Endothelial cell of umbilical vein (primary cell): ENCODE measurements at regions not wholly inside any gene's neighbourhood (a gene's known extent, or its start where the extent isn't known, plus 50 kb on each side); places are given as distances from the start of the nearest gene placed in this dataset.

ENCODE experiments used
- BruUV-seq: library from RNA; stranded (reverse); fragments of 400-500 nt; replicated peaks from 2 replicates; lab custom pipeline; 2021; lab: Mats Ljungman, UMichigan
- CTCF ChIA-PET: fragments of 300-600, 350-600 bp; sonication (Branson Sonifier 250); formaldehyde crosslinking; loops from one replicate; lab custom pipeline; 2021; ENCODE audit warnings: antibody characterized with exemption, inconsistent platforms; lab: Charles Lee
- POLR2A ChIA-PET: fragments of 300-600, 350-600 bp; sonication (Branson Sonifier 250); formaldehyde crosslinking; loops from one replicate; lab custom pipeline; 2021; ENCODE audit warnings: antibody characterized with exemption, inconsistent platforms; lab: Charles Lee
- DNase-seq: peaks from one replicate; pipeline ENCODE4 v3.0.0-alpha.2; 2011; ENCODE audit warnings: low read depth, low spot score
- FAIRE-seq: peaks from 2 replicates; lab custom pipeline; 2011; peaks lifted over from hg19 to GRCh38; lab: Jason Lieb, UNC
- H2AFZ ChIP-seq: 2 replicates; pipeline ENCODE4 v1.6.0; 2012; ENCODE audit warnings: low read depth, low read length, control low read depth, inconsistent platforms
- H3K27ac ChIP-seq: 2 replicates; pipeline ENCODE4 v1.5.1; 2011; ENCODE audit warnings: low read depth, mild to moderate bottlenecking, control low read depth, low read length, moderate library complexity; ENCODE audit not compliant: insufficient read depth
- H3K27me3 ChIP-seq, 2 experiments: 2 replicates each; pipeline versions ENCODE4 v1.6.0 to v1.6.1; 2011; ENCODE audit warnings: low read length in 2 of 2, mixed read lengths in 1 of 2; ENCODE audit not compliant: control insufficient read depth in 2 of 2, insufficient read depth in 2 of 2
- H3K36me3 ChIP-seq, 2 experiments: 2 replicates in 1 of 2; 3 replicates in 1 of 2; pipeline ENCODE4 v1.5.1; 2011; ENCODE audit warnings: low read length in 2 of 2, mild to moderate bottlenecking in 1 of 2, moderate library complexity in 1 of 2; ENCODE audit not compliant: control insufficient read depth in 2 of 2, insufficient read depth in 2 of 2; ENCODE audit errors: extremely low read depth in 1 of 2
- H3K4me1 ChIP-seq: 3 replicates; pipeline ENCODE4 v1.5.1; 2011; ENCODE audit warnings: mild to moderate bottlenecking, low read length; ENCODE audit not compliant: control insufficient read depth, insufficient read depth; ENCODE audit errors: extremely low read depth
- H3K4me2 ChIP-seq: 2 replicates; pipeline ENCODE4 v1.6.1; 2011; ENCODE audit warnings: low read length, control low read depth, mixed read lengths; ENCODE audit not compliant: insufficient read depth
- H3K4me3 ChIP-seq, 3 experiments: fragments of 200-600 bp in 1 of 3; sonication (generic), shearing (Covaris generic) in 1 of 3; replicated peaks in 1 of 3; 2 replicates each; pipeline ENCODE4 v1.5.1; 2011 to 2016; ENCODE audit warnings: control low read depth in 3 of 3, low read length in 3 of 3, mild to moderate bottlenecking in 2 of 3, inconsistent platforms in 1 of 3, low read depth in 1 of 3, moderate library complexity in 1 of 3; ENCODE audit not compliant: insufficient read depth in 1 of 3
- H3K79me2 ChIP-seq: 2 replicates; pipeline ENCODE4 v1.6.0; 2012; ENCODE audit warnings: low read length, inconsistent platforms; ENCODE audit not compliant: control insufficient read depth, insufficient read depth
- H3K9ac ChIP-seq: replicated peaks from 2 replicates; pipeline ENCODE3; 2011; ENCODE audit warnings: low read length, control low read depth; ENCODE audit not compliant: insufficient read depth; ENCODE audit errors: extremely low read depth
- H3K9me1 ChIP-seq: replicated peaks from 3 replicates; pipeline ENCODE4 v1.6.0; 2011; ENCODE audit warnings: mild to moderate bottlenecking, low read length; ENCODE audit not compliant: control insufficient read depth, insufficient read depth; ENCODE audit errors: extremely low read depth
- H3K9me3 ChIP-seq: replicated peaks from 2 replicates; pipeline ENCODE4 v1.5.1; 2012; ENCODE audit warnings: low read length, inconsistent platforms; ENCODE audit not compliant: control insufficient read depth, insufficient read depth
- H4K20me1 ChIP-seq: replicated peaks from 2 replicates; pipeline ENCODE3; 2011; ENCODE audit warnings: mild to moderate bottlenecking, low read length; ENCODE audit not compliant: control insufficient read depth, insufficient read depth; ENCODE audit errors: extremely low read depth
- CTCF ChIP-seq, 2 donors: IDR thresholded peaks; 1 replicate in 1 of 2; 2 replicates in 1 of 2; pipeline ENCODE4 v1.5.1; 2011; ENCODE audit warnings: low read length in 2 of 2, mild to moderate bottlenecking in 2 of 2, moderate library complexity in 2 of 2, control low read depth in 1 of 2, inconsistent platforms in 1 of 2, low read depth in 1 of 2; ENCODE audit not compliant: insufficient read depth in 1 of 2; ENCODE audit errors: extremely low read depth in 1 of 2
- EZH2 ChIP-seq: IDR thresholded peaks from 2 replicates; pipeline ENCODE4 v1.6.1; 2012; ENCODE audit warnings: borderline replicate concordance, low read depth, mild to moderate bottlenecking, moderate library complexity, low read length, inconsistent platforms; ENCODE audit not compliant: severe bottlenecking
- FOS ChIP-seq: IDR thresholded peaks from 2 replicates; pipeline ENCODE4 v1.6.1; 2011; ENCODE audit warnings: mild to moderate bottlenecking, low read length, moderate library complexity, borderline replicate concordance; ENCODE audit not compliant: insufficient read depth
- GATA2 ChIP-seq: IDR thresholded peaks from 2 replicates; pipeline ENCODE4 v1.7.0; 2011; ENCODE audit warnings: low read depth, mild to moderate bottlenecking, moderate library complexity, mixed read lengths, low read length; ENCODE audit not compliant: insufficient read length, insufficient read depth
- JUN ChIP-seq: IDR thresholded peaks from 2 replicates; pipeline ENCODE4 v1.6.1; 2011; ENCODE audit warnings: borderline replicate concordance, low read depth; ENCODE audit not compliant: insufficient read length, insufficient read depth
- MYC ChIP-seq: IDR thresholded peaks from one replicate; pipeline ENCODE4 v1.6.1; 2011; ENCODE audit warnings: mild to moderate bottlenecking, low read depth, low read length
- POLR2A ChIP-seq: IDR thresholded peaks from 2 replicates; pipeline ENCODE4 v1.6.1; 2012; ENCODE audit warnings: low read depth, mild to moderate bottlenecking, control low read depth, low read length
- POLR2AphosphoS5 ChIP-seq: IDR thresholded peaks from 2 replicates; pipeline ENCODE4 v1.6.1; 2012; ENCODE audit warnings: low read depth, mild to moderate bottlenecking, control low read depth, low read length, moderate library complexity; ENCODE audit not compliant: insufficient read depth
- dilution Hi-C: fragments of 300-500 bp; cut with MboI; formaldehyde crosslinking; loops from one replicate; pipeline ENCODE4 v1.15.0; 2019; ENCODE audit warnings: low sequenced_read_pairs; ENCODE audit not compliant: extremely low pct_ligation_motif_present
- intact Hi-C: fragments of 100-400 bp; cut with micrococcal nuclease; formaldehyde crosslinking; loops from one replicate; pipeline ENCODE4 v1.10.0; 2022
- TF ChIP-seq, protein P1 (sequence below): IDR thresholded peaks from 2 replicates; pipeline ENCODE4 v1.6.1; 2011; ENCODE audit not compliant: insufficient read depth, insufficient read length

- ChIA-PET CTCF (no interaction called here), POLR2A (no interaction called here)
- Histone ChIP-seq H3K79me2 (no peaks in the 10 kb centered on the region), H3K9ac (no peak overlapping the region), H3K27ac (no peak overlapping the region), H3K36me3 (no peaks in the 10 kb centered on the region), H3K4me2 (no peak overlapping the region), H3K27me3 (no peaks in the 10 kb centered on the region), H2AFZ (no peak overlapping the region), H3K9me1 (no peaks in the 10 kb centered on the region), H3K4me1 (no peaks in the 10 kb centered on the region), H3K4me3 (no peak overlapping the region), H3K9me3 (peaks cover 2% of the 10 kb centered on the region), H4K20me1 (no peaks in the 10 kb centered on the region)
- intact Hi-C loops (no loop called here), dilution Hi-C loops (no loop called here)
- TF ChIP-seq MYC (no peak), POLR2AphosphoS5 (no peak), CTCF (IDR thresholded peaks at IDR 0.05; ENCODE audit: extremely low read depth in 1 of 2, insufficient read depth in 1 of 2, low read depth in 1 of 2, low read length in 2 of 2) (no peak), POLR2A (no peak), FOS (no peak), JUN (no peak), GATA2 (no peak), EZH2 (no peak)
- TF ChIP-seq, protein P1, sequence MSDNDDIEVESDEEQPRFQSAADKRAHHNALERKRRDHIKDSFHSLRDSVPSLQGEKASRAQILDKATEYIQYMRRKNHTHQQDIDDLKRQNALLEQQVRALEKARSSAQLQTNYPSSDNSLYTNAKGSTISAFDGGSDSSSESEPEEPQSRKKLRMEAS: no peak
- BruUV-seq: no TSS peak
- FAIRE-seq (no peak), DNase-seq (no peak)
These were observed 696.0 kb upstream of the LMO3 start for GRCh38 chr12:17302001-17302400.
